ENCODE measurements at regions not wholly inside any gene's neighbourhood (a gene's known extent, or its start where the extent isn't known, plus 50 kb on each side); places are given as distances from the start of the nearest gene placed in this dataset.

GRCh38 chr2:107627164-107627563 lies 199.5 kb upstream of the RGPD4 start:
- TF ChIP-seq, protein P1, sequence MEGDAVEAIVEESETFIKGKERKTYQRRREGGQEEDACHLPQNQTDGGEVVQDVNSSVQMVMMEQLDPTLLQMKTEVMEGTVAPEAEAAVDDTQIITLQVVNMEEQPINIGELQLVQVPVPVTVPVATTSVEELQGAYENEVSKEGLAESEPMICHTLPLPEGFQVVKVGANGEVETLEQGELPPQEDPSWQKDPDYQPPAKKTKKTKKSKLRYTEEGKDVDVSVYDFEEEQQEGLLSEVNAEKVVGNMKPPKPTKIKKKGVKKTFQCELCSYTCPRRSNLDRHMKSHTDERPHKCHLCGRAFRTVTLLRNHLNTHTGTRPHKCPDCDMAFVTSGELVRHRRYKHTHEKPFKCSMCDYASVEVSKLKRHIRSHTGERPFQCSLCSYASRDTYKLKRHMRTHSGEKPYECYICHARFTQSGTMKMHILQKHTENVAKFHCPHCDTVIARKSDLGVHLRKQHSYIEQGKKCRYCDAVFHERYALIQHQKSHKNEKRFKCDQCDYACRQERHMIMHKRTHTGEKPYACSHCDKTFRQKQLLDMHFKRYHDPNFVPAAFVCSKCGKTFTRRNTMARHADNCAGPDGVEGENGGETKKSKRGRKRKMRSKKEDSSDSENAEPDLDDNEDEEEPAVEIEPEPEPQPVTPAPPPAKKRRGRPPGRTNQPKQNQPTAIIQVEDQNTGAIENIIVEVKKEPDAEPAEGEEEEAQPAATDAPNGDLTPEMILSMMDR (IDR thresholded peaks at IDR 0.05): no peak
- TF ChIP-seq POLR2A (IDR thresholded peaks at IDR 0.05): no peak

Measured in upper lobe of left lung (tissue), 4 donors.